HEK293 (cell line): ENCODE measurements at regions not wholly inside any gene's neighbourhood (a gene's known extent, or its start where the extent isn't known, plus 50 kb on each side); places are given as distances from the start of the nearest gene placed in this dataset.
A peak's percentile ranks its signal among the peaks of the same experiment; 100 is the strongest.

ENCODE experiments used
- CTCF ChIA-PET: fragments of 350-600 bp; formaldehyde crosslinking; extraction: SDS; loops from one replicate; lab custom pipeline; 2021; ENCODE audit warnings: antibody characterized with exemption; lab: Yijun Ruan, JAX
- POLR2A ChIA-PET: fragments of 300-600 bp; formaldehyde crosslinking; extraction: SDS; loops from one replicate; lab custom pipeline; 2020; ENCODE audit warnings: antibody characterized with exemption, inconsistent platforms; lab: Yijun Ruan, JAX
- H3K27ac ChIP-seq: fragments of 200-500 bp; sonication (Bioruptor generic); 2 replicates; pipeline ENCODE4 v1.5.1; 2014; ENCODE audit warnings: low read depth, low read length, control low read depth, inconsistent platforms; ENCODE audit errors: extremely low read depth
- H3K36me3 ChIP-seq, 2 experiments: fragments of 200-500 bp in 1 of 2; sonication (Bioruptor generic) in 1 of 2; 1 replicate in 1 of 2; 2 replicates in 1 of 2; pipeline ENCODE4 v1.5.1; 2014 to 2017; ENCODE audit warnings: inconsistent platforms in 2 of 2, low read length in 2 of 2; ENCODE audit not compliant: control insufficient read depth in 2 of 2, insufficient read depth in 1 of 2
- H3K4me1 ChIP-seq: fragments of 200-500 bp; sonication (Bioruptor generic); 2 replicates; pipeline ENCODE4 v1.5.1; 2014; ENCODE audit warnings: mild to moderate bottlenecking, low read length, inconsistent platforms; ENCODE audit not compliant: control insufficient read depth, insufficient read depth
- H3K4me3 ChIP-seq: 2 replicates; pipeline ENCODE4 v1.5.1; 2011; ENCODE audit warnings: low read depth, mild to moderate bottlenecking, control low read depth, low read length, moderate library complexity
- H3K9me3 ChIP-seq: fragments of 200-500 bp; sonication (Bioruptor generic); 2 replicates; pipeline ENCODE4 v1.5.1; 2014; ENCODE audit warnings: low read depth, low read length, inconsistent platforms; ENCODE audit not compliant: control insufficient read depth, insufficient read depth
- FEZF1 ChIP-seq: fragments of 450-650 bp; formaldehyde crosslinking; IDR thresholded peaks from 2 replicates; pipeline ENCODE4 v1.5.1; 2016; ENCODE audit warnings: missing biosample characterization, missing genetic modification characterization
- PRDM1 ChIP-seq: fragments of 450-650 bp; formaldehyde crosslinking; IDR thresholded peaks from 2 replicates; pipeline ENCODE4; 2016; ENCODE audit warnings: missing biosample characterization, missing genetic modification characterization
- TRIM28 ChIP-seq: IDR thresholded peaks from 2 replicates; pipeline ENCODE4 v1.6.1; 2011; ENCODE audit warnings: low read length, control low read depth, borderline replicate concordance
- ZBTB1 ChIP-seq: fragments of 450-650 bp; formaldehyde crosslinking; IDR thresholded peaks from 2 replicates; pipeline ENCODE4 v1.5.1; 2016; ENCODE audit warnings: missing biosample characterization, missing genetic modification characterization
- ZBTB20 ChIP-seq: fragments of 450-650 bp; formaldehyde crosslinking; IDR thresholded peaks from 2 replicates; pipeline ENCODE4 v1.5.1; 2016; ENCODE audit warnings: missing biosample characterization, missing genetic modification characterization
- ZFHX2 ChIP-seq: fragments of 450-650 bp; formaldehyde crosslinking; conservative IDR thresholded peaks from 2 replicates; pipeline ENCODE4 v1.5.1; 2016; ENCODE audit warnings: missing biosample characterization, missing genetic modification characterization
- ZNF23 ChIP-seq: fragments of 450-650 bp; formaldehyde crosslinking; IDR thresholded peaks from 2 replicates; pipeline ENCODE4 v1.5.1; 2016; ENCODE audit warnings: missing biosample characterization, missing genetic modification characterization, borderline replicate concordance
- ZNF514 ChIP-seq: fragments of 450-650 bp; formaldehyde crosslinking; IDR thresholded peaks from 2 replicates; pipeline ENCODE4 v1.5.1; 2016; ENCODE audit warnings: missing biosample characterization, missing genetic modification characterization
- ZNF571 ChIP-seq: fragments of 450-650 bp; formaldehyde crosslinking; IDR thresholded peaks from 2 replicates; pipeline ENCODE4 v1.5.0; 2017; ENCODE audit warnings: missing biosample characterization, missing genetic modification characterization
- ZNF670 ChIP-seq: fragments of 450-650 bp; formaldehyde crosslinking; IDR thresholded peaks from 2 replicates; pipeline ENCODE4 v1.5.1; 2016; ENCODE audit warnings: missing biosample characterization, missing genetic modification characterization, low read depth
- ZNF747 ChIP-seq: fragments of 450-650 bp; formaldehyde crosslinking; IDR thresholded peaks from 2 replicates; pipeline ENCODE4 v1.5.1; 2016; ENCODE audit warnings: missing biosample characterization, missing genetic modification characterization
- ZNF768 ChIP-seq: fragments of 450-650 bp; formaldehyde crosslinking; IDR thresholded peaks from 2 replicates; pipeline ENCODE4 v1.5.1; 2018; ENCODE audit warnings: missing biosample characterization, mild to moderate bottlenecking, missing genetic modification characterization
- ZXDB ChIP-seq: fragments of 450-650 bp; formaldehyde crosslinking; IDR thresholded peaks from 2 replicates; pipeline ENCODE4 v1.5.1; 2016; ENCODE audit warnings: missing biosample characterization, missing genetic modification characterization
- TF ChIP-seq, protein P1 (sequence below): fragments of 450-650 bp; formaldehyde crosslinking; IDR thresholded peaks from 2 replicates; pipeline ENCODE4 v1.5.1; 2016; ENCODE audit warnings: missing biosample characterization, missing genetic modification characterization
- TF ChIP-seq, protein P2 (sequence below): fragments of 450-650 bp; formaldehyde crosslinking; IDR thresholded peaks from 2 replicates; pipeline ENCODE4 v1.5.1; 2017; ENCODE audit warnings: missing biosample characterization, missing genetic modification characterization
- TF ChIP-seq, protein P3 (sequence below): fragments of 450-650 bp; formaldehyde crosslinking; IDR thresholded peaks from 2 replicates; pipeline ENCODE4 v1.5.1; 2016; ENCODE audit warnings: missing biosample characterization, missing genetic modification characterization
- TF ChIP-seq, protein P4 (sequence below): fragments of 450-650 bp; formaldehyde crosslinking; IDR thresholded peaks from 2 replicates; pipeline ENCODE4 v1.5.1; 2017; ENCODE audit warnings: missing biosample characterization, mild to moderate bottlenecking, missing genetic modification characterization, moderate library complexity
- TF ChIP-seq, protein P5 (sequence below): fragments of 450-650 bp; formaldehyde crosslinking; IDR thresholded peaks from 2 replicates; pipeline ENCODE4 v1.5.1; 2016; ENCODE audit warnings: missing biosample characterization, missing genetic modification characterization

DNA sequence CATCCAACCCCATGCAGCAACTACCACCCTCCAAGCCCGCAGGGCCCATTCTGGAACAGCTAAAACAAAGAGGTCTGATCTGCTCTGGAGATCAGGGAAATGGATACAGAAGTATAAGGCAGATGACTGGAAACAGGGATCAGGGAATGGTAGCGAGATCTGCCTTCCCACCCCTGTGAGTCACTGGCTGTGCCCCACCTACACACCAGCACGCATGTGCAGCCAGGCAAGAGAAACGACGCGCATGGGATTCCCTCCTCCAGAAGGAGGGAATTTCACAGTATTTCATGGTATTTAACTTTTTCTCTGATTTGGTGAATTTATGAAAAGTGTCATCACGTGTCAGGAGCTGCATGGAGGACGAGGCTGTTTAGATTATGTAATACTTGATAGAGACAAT lies 116.7 kb downstream of the ARRDC4 start:
- Histone ChIP-seq H3K36me3 (no peaks in the 10 kb centered on the region), H3K27ac (no peak overlapping the region), H3K4me1 (peaks cover 7% of the 10 kb centered on the region), H3K9me3 (no peaks in the 10 kb centered on the region), H3K4me3 (no peak overlapping the region)
- ChIA-PET CTCF (interaction anchor here (0.5 to 1.2 kb wide), 3 partner anchors 15 to 176 kb away, joined by 3 to 5 read pairs (median 3); no protein-coding TSS in a partner anchor), POLR2A (no interaction called here)
- peak; percentile 30; the same call in 1 of the 2 replicates for TF ChIP-seq ZFHX2
- TF ChIP-seq, protein P1, sequence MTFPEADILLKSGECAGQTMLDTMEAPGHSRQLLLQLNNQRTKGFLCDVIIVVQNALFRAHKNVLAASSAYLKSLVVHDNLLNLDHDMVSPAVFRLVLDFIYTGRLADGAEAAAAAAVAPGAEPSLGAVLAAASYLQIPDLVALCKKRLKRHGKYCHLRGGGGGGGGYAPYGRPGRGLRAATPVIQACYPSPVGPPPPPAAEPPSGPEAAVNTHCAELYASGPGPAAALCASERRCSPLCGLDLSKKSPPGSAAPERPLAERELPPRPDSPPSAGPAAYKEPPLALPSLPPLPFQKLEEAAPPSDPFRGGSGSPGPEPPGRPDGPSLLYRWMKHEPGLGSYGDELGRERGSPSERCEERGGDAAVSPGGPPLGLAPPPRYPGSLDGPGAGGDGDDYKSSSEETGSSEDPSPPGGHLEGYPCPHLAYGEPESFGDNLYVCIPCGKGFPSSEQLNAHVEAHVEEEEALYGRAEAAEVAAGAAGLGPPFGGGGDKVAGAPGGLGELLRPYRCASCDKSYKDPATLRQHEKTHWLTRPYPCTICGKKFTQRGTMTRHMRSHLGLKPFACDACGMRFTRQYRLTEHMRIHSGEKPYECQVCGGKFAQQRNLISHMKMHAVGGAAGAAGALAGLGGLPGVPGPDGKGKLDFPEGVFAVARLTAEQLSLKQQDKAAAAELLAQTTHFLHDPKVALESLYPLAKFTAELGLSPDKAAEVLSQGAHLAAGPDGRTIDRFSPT (tag by site-specific recombination): no peak

DNA sequence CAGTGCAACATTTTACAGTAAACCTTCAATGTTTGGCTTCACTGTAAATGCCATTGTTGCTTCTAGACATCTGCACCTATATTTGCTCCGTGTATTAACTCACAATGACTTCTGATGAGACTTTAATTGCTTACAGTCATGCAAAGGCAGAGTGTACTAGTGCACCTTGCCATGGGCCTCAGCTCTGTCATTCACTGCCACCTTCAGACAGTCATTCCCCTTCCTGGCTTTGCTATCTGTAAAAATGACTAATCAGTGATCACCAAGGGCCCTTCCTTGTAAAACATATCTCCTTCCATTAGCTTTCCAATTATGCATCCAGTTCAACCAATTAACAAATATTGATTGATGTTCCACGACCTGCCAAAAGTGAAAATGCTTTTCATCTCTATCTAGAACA lies 120.3 kb downstream of the ARRDC4 start:
- no peak for TF ChIP-seq ZNF747 (tag by site-specific recombination)
- no peak for TF ChIP-seq ZBTB1 (tag by site-specific recombination)
- TF ChIP-seq FEZF1 (tag by site-specific recombination): no peak
- no peak for TF ChIP-seq ZNF571 (tag by site-specific recombination)
- TF ChIP-seq PRDM1 (tag by site-specific recombination): no peak
- no peak for TF ChIP-seq ZBTB20 (tag by site-specific recombination)
- TF ChIP-seq ZNF23 (tag by site-specific recombination): no peak
- TF ChIP-seq, protein P2, sequence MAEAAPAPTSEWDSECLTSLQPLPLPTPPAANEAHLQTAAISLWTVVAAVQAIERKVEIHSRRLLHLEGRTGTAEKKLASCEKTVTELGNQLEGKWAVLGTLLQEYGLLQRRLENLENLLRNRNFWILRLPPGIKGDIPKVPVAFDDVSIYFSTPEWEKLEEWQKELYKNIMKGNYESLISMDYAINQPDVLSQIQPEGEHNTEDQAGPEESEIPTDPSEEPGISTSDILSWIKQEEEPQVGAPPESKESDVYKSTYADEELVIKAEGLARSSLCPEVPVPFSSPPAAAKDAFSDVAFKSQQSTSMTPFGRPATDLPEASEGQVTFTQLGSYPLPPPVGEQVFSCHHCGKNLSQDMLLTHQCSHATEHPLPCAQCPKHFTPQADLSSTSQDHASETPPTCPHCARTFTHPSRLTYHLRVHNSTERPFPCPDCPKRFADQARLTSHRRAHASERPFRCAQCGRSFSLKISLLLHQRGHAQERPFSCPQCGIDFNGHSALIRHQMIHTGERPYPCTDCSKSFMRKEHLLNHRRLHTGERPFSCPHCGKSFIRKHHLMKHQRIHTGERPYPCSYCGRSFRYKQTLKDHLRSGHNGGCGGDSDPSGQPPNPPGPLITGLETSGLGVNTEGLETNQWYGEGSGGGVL (tag by site-specific recombination): no peak
- no peak for TF ChIP-seq ZNF670 (tag by site-specific recombination)
- TF ChIP-seq, protein P3, sequence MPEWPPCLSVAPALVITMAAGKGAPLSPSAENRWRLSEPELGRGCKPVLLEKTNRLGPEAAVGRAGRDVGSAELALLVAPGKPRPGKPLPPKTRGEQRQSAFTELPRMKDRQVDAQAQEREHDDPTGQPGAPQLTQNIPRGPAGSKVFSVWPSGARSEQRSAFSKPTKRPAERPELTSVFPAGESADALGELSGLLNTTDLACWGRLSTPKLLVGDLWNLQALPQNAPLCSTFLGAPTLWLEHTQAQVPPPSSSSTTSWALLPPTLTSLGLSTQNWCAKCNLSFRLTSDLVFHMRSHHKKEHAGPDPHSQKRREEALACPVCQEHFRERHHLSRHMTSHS (tag by site-specific recombination): no peak
- POLR2A ChIA-PET: no interaction called here
- CTCF ChIA-PET: interaction anchor here (1.3 to 4.0 kb wide), 2 partner anchors 94 to 182 kb away, joined by 5 to 17 read pairs; no protein-coding TSS in a partner anchor

DNA sequence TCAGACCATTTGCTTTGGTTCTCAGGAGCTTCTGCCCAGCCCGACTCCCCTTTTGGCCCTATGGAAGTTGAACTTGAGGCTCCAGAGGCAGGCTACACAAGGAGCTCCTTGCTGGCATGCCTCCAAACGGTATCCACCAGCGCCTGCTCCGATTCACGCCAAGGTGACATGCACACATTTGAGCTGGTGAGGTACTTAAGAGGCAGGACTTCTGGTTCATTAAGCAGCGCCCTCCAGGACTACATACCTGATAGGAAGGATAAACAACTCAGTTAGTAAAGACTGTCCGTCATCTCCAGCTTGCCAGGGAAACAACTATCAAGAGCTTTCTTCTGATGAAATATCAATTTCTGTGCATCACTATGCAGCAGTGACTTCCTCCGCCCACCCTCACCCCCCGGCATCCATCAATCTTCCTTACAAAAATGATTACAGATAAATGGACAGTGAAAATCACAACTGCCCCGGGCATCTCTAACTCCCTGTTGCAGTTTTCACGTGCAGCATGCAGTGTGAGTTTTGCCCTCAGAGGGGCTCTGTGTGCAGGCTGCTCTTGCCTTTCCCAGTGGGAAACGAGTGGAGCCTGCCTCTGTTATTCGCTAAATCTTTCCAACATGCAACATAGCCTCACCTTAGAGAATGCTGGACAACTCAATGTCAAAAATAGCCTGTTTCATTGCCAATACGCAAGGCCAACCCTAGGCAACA lies 122.9 kb downstream of the ARRDC4 start:
- no peak overlapping the region for H3K27ac ChIP-seq

More for the DNA sequence above, 120.3 kb downstream of the ARRDC4 start:
- Histone ChIP-seq H3K4me1 (peaks cover 9% of the 10 kb centered on the region), H3K36me3 (no peaks in the 10 kb centered on the region), H3K4me3 (no peak overlapping the region), H3K27ac (no peak overlapping the region), H3K9me3 (no peaks in the 10 kb centered on the region)

More for the DNA sequence above, 122.9 kb downstream of the ARRDC4 start:
- ChIA-PET CTCF (interaction anchor here (0.6 to 5.8 kb wide), 17 partner anchors 17 to 339 kb away, joined by 3 to 34 read pairs (median 5); no protein-coding TSS in a partner anchor), POLR2A (no interaction called here)
- TF ChIP-seq ZNF23 (tag by site-specific recombination) (no peak), ZXDB (tag by site-specific recombination) (no peak), TRIM28 (peak; percentile 81; the same call in 1 of the 2 replicates), ZNF514 (tag by site-specific recombination) (no peak), ZNF768 (tag by site-specific recombination) (no peak)
- TF ChIP-seq, protein P4, sequence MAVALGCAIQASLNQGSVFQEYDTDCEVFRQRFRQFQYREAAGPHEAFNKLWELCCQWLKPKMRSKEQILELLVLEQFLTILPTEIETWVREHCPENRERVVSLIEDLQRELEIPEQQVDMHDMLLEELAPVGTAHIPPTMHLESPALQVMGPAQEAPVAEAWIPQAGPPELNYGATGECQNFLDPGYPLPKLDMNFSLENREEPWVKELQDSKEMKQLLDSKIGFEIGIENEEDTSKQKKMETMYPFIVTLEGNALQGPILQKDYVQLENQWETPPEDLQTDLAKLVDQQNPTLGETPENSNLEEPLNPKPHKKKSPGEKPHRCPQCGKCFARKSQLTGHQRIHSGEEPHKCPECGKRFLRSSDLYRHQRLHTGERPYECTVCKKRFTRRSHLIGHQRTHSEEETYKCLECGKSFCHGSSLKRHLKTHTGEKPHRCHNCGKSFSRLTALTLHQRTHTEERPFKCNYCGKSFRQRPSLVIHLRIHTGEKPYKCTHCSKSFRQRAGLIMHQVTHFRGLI: no peak
- TF ChIP-seq, protein P5, sequence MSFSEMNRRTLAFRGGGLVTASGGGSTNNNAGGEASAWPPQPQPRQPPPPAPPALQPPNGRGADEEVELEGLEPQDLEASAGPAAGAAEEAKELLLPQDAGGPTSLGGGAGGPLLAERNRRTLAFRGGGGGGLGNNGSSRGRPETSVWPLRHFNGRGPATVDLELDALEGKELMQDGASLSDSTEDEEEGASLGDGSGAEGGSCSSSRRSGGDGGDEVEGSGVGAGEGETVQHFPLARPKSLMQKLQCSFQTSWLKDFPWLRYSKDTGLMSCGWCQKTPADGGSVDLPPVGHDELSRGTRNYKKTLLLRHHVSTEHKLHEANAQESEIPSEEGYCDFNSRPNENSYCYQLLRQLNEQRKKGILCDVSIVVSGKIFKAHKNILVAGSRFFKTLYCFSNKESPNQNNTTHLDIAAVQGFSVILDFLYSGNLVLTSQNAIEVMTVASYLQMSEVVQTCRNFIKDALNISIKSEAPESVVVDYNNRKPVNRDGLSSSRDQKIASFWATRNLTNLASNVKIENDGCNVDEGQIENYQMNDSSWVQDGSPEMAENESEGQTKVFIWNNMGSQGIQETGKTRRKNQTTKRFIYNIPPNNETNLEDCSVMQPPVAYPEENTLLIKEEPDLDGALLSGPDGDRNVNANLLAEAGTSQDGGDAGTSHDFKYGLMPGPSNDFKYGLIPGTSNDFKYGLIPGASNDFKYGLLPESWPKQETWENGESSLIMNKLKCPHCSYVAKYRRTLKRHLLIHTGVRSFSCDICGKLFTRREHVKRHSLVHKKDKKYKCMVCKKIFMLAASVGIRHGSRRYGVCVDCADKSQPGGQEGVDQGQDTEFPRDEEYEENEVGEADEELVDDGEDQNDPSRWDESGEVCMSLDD (tag by site-specific recombination): no peak
- no peak overlapping the region for H3K4me3 ChIP-seq
- 0 out of 2 replicates have a peak, but pooled peaks cover 3% of the 10 kb centered on the region for H3K4me1 ChIP-seq
- H3K36me3 ChIP-seq: no peaks in the 10 kb centered on the region
- H3K9me3 ChIP-seq: no peaks in the 10 kb centered on the region
